HEK293T (cell line): ENCODE measurements at regions not wholly inside any gene's neighbourhood (a gene's known extent, or its start where the extent isn't known, plus 50 kb on each side); places are given as distances from the start of the nearest gene placed in this dataset.

Experiments
- CTCF ChIA-PET: fragments of 350-600 bp; formaldehyde crosslinking; extraction: SDS; loops from one replicate; lab custom pipeline; 2021; ENCODE audit warnings: antibody characterized with exemption, inconsistent platforms; lab: Yijun Ruan, JAX
- POLR2A ChIA-PET: fragments of 350-600 bp; formaldehyde crosslinking; extraction: SDS; loops from one replicate; lab custom pipeline; 2020; ENCODE audit warnings: antibody characterized with exemption, inconsistent platforms; lab: Yijun Ruan, JAX
- DNase-seq: peaks from one replicate; pipeline ENCODE4 v3.0.0; 2012; ENCODE audit warnings: mixed read lengths; ENCODE audit errors: extremely low spot score
- ARNT ChIP-seq: fragments of 450-650 bp; IDR thresholded peaks from 2 replicates; pipeline ENCODE4 v1.6.1; 2017; ENCODE audit warnings: mild to moderate bottlenecking
- BHLHE40 ChIP-seq: fragments of 450-650 bp; IDR thresholded peaks from 2 replicates; pipeline ENCODE4 v1.6.1; 2016; ENCODE audit warnings: mild to moderate bottlenecking, moderate library complexity, borderline replicate concordance
- CTBP1 ChIP-seq: fragments of 450-650 bp; IDR thresholded peaks from 2 replicates; pipeline ENCODE4 v1.6.1; 2016; ENCODE audit warnings: borderline replicate concordance
- ELF4 ChIP-seq: fragments of 450-650 bp; IDR thresholded peaks from 2 replicates; pipeline ENCODE4 v1.6.1; 2017; ENCODE audit warnings: antibody characterized with exemption
- FOXA1 ChIP-seq: fragments of 450-650 bp; IDR thresholded peaks from 2 replicates; pipeline ENCODE4 v1.6.1; 2016; ENCODE audit warnings: mild to moderate bottlenecking
- FOXK2 ChIP-seq: fragments of 450-650 bp; IDR thresholded peaks from 2 replicates; pipeline ENCODE4 v1.6.1; 2016; ENCODE audit warnings: mild to moderate bottlenecking
- FOXM1 ChIP-seq: fragments of 450-650 bp; IDR thresholded peaks from 2 replicates; pipeline ENCODE4 v1.6.1; 2017; ENCODE audit warnings: mild to moderate bottlenecking, borderline replicate concordance
- HDGF ChIP-seq: fragments of 450-650 bp; IDR thresholded peaks from 2 replicates; pipeline ENCODE4 v1.6.1; 2017; ENCODE audit warnings: antibody characterized with exemption, borderline replicate concordance
- L3MBTL2 ChIP-seq: fragments of 450-650 bp; conservative IDR thresholded peaks from 2 replicates; pipeline ENCODE4 v1.6.1; 2016; ENCODE audit warnings: mild to moderate bottlenecking
- LEF1 ChIP-seq: fragments of 450-650 bp; IDR thresholded peaks from 2 replicates; pipeline ENCODE4 v1.6.1; 2017; ENCODE audit warnings: mild to moderate bottlenecking, borderline replicate concordance
- NFRKB ChIP-seq: fragments of 450-650 bp; IDR thresholded peaks from 2 replicates; pipeline ENCODE4 v1.6.1; 2016; ENCODE audit warnings: mild to moderate bottlenecking, moderate library complexity
- SP1 ChIP-seq: fragments of 450-650 bp; IDR thresholded peaks from 2 replicates; pipeline ENCODE4 v1.6.1; 2017
- SUZ12 ChIP-seq: fragments of 450-650 bp; IDR thresholded peaks from 2 replicates; pipeline ENCODE4 v1.6.1; 2016; ENCODE audit warnings: mild to moderate bottlenecking
- TARDBP ChIP-seq: fragments of 450-650 bp; IDR thresholded peaks from 2 replicates; pipeline ENCODE4 v1.6.1; 2016
- ZNF384 ChIP-seq: fragments of 450-650 bp; IDR thresholded peaks from 2 replicates; pipeline ENCODE4 v1.6.1; 2016
- TF ChIP-seq, protein P1 (sequence below): fragments of 450-650 bp; IDR thresholded peaks from 2 replicates; pipeline ENCODE4 v1.6.1; 2016

DNA sequence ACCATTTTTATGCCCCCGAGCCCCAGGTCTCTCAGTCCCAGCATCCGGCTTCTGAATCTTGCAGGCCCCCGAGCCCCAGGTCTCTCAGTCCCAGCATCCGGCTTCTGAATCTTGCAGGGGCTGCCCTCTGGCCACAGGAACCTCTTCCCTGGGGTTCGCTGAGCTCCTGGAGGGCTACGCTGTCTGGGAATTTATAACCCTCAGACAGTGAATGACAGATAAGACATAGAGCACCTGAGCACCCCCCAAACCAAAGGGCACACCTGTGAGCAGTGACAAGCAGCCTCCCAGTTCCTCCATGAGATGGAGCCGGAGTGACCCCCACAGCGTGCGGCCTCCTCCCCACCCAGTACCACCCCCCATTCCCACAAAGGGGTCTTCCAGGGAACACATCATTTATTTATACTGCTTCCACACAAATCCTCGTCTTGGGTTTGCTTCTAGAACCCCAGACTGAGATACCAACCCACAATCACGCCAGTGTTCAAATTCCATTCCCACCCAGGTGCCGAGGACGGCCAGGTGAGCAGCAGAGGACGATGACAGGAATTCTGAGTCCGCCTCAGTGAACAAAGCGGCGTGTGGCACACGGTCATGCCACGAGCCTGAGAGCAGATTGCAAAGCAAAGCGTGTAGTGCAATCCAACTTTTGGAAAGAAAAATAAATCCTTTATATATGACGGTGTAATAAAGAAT, 57.7 kb upstream of the FAM20C start:
- TF ChIP-seq ELF4: no peak
- TF ChIP-seq TARDBP: no peak
- no peak for TF ChIP-seq ZNF384
- no peak for TF ChIP-seq BHLHE40
- TF ChIP-seq SP1: no peak
- no peak for TF ChIP-seq FOXK2
- TF ChIP-seq, protein P1, sequence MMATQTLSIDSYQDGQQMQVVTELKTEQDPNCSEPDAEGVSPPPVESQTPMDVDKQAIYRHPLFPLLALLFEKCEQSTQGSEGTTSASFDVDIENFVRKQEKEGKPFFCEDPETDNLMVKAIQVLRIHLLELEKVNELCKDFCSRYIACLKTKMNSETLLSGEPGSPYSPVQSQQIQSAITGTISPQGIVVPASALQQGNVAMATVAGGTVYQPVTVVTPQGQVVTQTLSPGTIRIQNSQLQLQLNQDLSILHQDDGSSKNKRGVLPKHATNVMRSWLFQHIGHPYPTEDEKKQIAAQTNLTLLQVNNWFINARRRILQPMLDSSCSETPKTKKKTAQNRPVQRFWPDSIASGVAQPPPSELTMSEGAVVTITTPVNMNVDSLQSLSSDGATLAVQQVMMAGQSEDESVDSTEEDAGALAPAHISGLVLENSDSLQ: no peak
- no peak for TF ChIP-seq CTBP1
- TF ChIP-seq LEF1: no peak
- no peak for TF ChIP-seq SUZ12
- no peak for TF ChIP-seq FOXM1
- TF ChIP-seq ARNT: no peak
- no peak for TF ChIP-seq HDGF
- no peak for TF ChIP-seq FOXA1
- no peak for TF ChIP-seq NFRKB
- TF ChIP-seq L3MBTL2: no peak
- no peak for DNase-seq
- ChIA-PET POLR2A (no interaction called here), CTCF (no interaction called here)

DNA sequence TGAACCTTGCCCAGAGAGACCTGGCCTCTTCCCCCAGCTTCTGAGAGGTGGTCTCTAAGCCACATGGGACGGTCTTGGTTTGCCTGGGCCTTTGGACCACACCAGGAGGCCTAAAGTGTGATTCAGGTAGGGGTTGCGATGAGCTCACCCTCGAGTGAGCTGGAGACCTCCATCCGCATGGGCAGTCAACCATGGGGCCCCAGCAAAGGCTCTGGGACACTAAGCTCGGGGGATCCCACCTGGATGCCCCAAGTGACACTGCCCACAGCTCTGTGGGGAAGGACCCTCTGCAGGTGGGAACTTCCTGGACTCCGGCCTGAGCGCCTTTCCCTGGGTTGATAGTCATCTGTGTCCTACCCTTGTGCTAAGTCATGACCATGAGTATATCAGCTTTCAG, 57.1 kb upstream of the FAM20C start:
- TF ChIP-seq HDGF: no peak
- no peak for TF ChIP-seq L3MBTL2
- CTCF ChIA-PET: no interaction called here
- POLR2A ChIA-PET: no interaction called here
- no peak for DNase-seq

DNA sequence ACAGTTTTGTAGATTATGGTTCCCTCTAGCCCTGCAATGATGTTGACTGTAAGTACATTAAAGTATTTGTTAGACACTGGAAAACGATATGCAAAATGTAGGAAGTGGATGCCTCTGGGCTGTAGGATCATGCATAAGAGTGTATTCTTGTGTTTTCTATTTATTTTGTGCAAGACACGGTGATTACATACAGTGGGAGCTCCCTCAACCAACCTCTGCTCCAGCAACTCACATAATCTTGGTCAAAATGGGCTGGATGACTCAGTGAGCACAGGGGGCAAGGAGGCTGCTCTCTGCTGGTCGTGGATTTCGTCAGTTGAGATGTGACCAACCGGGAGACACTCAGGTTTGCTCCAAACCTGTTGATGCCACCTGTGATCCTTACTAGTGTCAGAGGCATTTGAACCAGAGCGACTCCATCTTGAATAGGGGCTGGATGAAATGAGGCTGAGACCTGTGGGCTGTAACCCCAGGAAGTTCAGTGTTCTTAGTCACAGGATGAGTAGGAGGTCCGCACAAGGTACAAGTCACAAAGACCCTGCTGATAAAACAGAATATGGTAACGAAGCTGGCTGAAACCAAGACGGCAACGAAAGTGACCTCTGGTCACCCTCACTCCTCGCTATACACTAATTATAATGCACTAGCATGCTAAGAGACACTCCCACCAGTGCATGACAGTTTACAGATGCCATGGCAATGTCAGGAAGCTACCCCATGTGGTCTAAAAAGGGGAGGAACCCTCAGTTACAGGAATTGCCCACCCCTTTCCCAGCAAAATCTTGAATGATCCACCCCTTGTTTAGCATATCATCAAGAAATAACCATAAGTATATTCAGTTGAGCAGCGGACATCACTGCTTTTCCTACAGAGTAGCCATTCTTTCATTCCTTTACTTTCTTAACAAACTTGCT, 56.4 kb upstream of the FAM20C start:
- ChIA-PET CTCF (no interaction called here), POLR2A (no interaction called here)
- no peak for TF ChIP-seq SUZ12
- no peak for TF ChIP-seq NFRKB
- TF ChIP-seq CTBP1: no peak
- no peak for TF ChIP-seq LEF1
- TF ChIP-seq TARDBP: no peak
- no peak for TF ChIP-seq L3MBTL2
- TF ChIP-seq FOXA1: no peak
- TF ChIP-seq HDGF: no peak
- TF ChIP-seq ELF4: no peak
- no peak for TF ChIP-seq BHLHE40
- TF ChIP-seq ARNT: no peak
- TF ChIP-seq ZNF384: no peak
- DNase-seq: no peak

DNA sequence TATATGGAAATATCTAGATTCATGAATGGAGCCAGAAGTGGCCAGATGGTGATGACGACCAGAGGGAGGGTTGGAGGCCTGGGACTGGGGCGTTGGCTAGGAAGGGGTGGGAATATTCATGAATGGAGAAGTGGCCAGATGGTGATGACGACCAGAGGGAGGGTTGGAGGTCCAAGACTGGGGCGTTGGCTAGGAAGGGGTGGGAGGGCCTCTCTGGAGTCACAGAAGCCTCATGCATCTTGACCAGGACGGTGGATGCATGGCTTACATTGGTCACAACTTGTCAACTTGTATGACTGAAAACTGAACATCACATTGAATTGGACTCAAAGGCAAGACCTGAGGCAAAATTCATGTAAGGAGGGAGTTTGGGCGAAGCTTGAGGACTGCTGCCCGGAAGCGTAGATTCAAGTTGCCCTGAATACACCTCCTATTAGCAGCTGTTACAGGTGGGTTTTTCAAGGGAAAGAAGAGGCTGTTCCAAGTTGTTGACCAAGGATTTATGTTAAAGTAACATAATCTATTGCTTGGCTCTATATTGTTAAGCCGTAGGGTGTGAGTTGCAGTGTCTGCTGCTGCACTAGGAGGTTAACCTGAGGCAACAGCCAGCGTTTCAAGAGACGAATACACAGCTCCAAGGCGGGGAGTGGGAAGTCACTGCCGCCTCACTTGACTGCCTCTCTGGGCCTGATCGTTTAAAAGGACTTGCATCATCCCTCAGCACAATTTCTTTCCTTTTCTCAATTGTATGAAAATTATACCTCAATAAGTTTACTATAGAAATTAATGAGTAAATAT, 55.1 kb upstream of the FAM20C start:
- ChIA-PET POLR2A (no interaction called here), CTCF (no interaction called here)
- TF ChIP-seq, protein P1: no peak
- TF ChIP-seq ARNT (no peak), HDGF (no peak), FOXM1 (no peak), FOXK2 (no peak), BHLHE40 (no peak), CTBP1 (no peak), SUZ12 (no peak), FOXA1 (no peak), SP1 (no peak), ZNF384 (no peak), NFRKB (no peak), L3MBTL2 (no peak), LEF1 (no peak), TARDBP (no peak), ELF4 (no peak)
- no peak for DNase-seq

DNA sequence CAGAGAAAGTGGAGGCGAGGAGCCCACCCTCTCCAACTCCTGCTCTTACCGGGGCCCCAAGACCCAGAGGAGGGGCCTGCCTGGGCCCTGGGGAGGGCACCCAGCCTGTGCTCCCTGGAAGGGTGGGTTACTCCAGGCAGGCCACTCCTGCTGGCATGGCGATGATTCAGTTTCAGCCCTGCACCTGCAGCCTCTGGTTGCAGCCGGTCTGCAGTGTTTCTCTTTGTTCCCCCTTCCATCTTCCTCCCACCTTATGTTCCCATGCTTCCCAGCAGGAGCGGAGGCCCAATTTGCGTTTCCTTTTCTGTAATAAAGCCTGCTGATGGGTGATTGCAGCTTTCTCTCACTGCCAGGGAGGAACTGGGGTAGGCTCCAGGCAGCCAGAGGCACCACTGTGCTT, 53.2 kb upstream of the FAM20C start:
- TF ChIP-seq SP1: no peak
- no peak for TF ChIP-seq TARDBP
- no peak for TF ChIP-seq L3MBTL2
- TF ChIP-seq ELF4: no peak
- DNase-seq: no peak
- ChIA-PET POLR2A (no interaction called here), CTCF (no interaction called here)

DNA sequence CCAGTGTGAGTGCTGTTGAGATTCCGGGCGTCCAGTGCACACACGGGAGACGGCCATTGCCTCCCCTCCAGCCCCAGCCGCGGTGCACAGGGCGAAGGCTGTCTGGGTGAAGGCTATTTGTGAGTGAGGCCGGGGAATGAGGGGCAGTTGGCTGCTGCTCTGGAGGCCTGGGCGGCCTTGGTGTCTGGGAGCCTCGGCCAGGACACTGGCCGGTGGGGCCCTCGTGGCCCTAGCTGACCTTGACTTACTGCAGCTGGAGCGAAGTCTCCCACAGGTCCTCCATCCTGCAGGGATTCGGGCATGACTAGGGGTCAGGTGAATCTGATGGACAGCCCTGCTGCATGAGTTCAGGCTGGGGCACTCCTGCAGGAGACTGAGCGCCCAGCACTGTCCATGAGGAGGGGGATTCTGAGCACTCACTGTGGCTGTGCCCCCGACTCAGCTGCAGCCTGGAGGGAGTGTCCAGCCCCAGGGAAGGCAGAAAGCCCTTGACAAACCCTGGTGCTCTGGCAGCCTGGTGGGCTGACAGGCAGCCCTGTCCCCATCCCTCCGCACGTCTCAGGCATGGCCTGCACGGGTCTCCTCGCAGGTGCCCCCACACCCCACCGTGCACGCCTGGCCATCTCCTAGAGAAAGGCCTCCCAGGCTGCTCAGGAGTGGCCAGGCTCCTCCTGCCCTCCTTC, 52.7 kb upstream of the FAM20C start:
- ChIA-PET POLR2A (no interaction called here), CTCF (no interaction called here)
- TF ChIP-seq L3MBTL2 (no peak), FOXM1 (no peak), HDGF (no peak), SP1 (no peak), BHLHE40 (no peak)
- TF ChIP-seq, protein P1: no peak
- DNase-seq: no peak
